Naive B cell (primary cell): ENCODE measurements at regions not wholly inside any gene's neighbourhood (a gene's known extent, or its start where the extent isn't known, plus 50 kb on each side); places are given as distances from the start of the nearest gene placed in this dataset.
A peak's percentile ranks its signal among the peaks of the same experiment; 100 is the strongest.

Source experiments
- ATAC-seq, 2 donors: fragments of 150-1000 bp; cut with Tn5 transposase; 2 replicates each; pipeline ENCODE4 v1.10.0; 2021; ENCODE audit warnings: low read depth in 2 of 2, mild to moderate bottlenecking in 2 of 2, moderate library complexity in 2 of 2
- DNase-seq: peaks from one replicate; pipeline ENCODE4 v3.0.0; 2022
- H3K27ac Mint-ChIP-seq, 6 donors: one replicate each; pipeline ENCODE4 v1.8.0; 2020 to 2022; ENCODE audit warnings: mild to moderate bottlenecking in 6 of 6, mixed read lengths in 6 of 6, moderate library complexity in 5 of 6, inconsistent platforms in 2 of 6
- H3K27me3 Mint-ChIP-seq, 3 donors: one replicate each; pipeline ENCODE4 v1.8.0; 2021 to 2022; ENCODE audit warnings: mixed read lengths in 3 of 3, mild to moderate bottlenecking in 1 of 3
- H3K36me3 Mint-ChIP-seq, 2 donors: one replicate each; pipeline ENCODE4 v1.8.0; 2020 to 2022; ENCODE audit warnings: mixed read lengths in 2 of 2, inconsistent platforms in 1 of 2, mild to moderate bottlenecking in 1 of 2
- H3K4me1 Mint-ChIP-seq, 3 donors: one replicate each; pipeline ENCODE4 v1.8.0; 2020 to 2022; ENCODE audit warnings: mixed read lengths in 3 of 3, inconsistent platforms in 1 of 3, mild to moderate bottlenecking in 1 of 3, moderate library complexity in 1 of 3
- H3K4me3 Mint-ChIP-seq, 8 donors: one replicate each; pipeline ENCODE4 v1.8.0; 2020 to 2022; ENCODE audit warnings: mild to moderate bottlenecking in 8 of 8, mixed read lengths in 8 of 8, moderate library complexity in 8 of 8, inconsistent platforms in 2 of 8
- H3K9me3 Mint-ChIP-seq, 7 donors: one replicate each; pipeline ENCODE4 v1.8.0; 2020 to 2022; ENCODE audit warnings: mixed read lengths in 7 of 7, mild to moderate bottlenecking in 5 of 7, inconsistent platforms in 2 of 7, moderate library complexity in 1 of 7

DNA sequence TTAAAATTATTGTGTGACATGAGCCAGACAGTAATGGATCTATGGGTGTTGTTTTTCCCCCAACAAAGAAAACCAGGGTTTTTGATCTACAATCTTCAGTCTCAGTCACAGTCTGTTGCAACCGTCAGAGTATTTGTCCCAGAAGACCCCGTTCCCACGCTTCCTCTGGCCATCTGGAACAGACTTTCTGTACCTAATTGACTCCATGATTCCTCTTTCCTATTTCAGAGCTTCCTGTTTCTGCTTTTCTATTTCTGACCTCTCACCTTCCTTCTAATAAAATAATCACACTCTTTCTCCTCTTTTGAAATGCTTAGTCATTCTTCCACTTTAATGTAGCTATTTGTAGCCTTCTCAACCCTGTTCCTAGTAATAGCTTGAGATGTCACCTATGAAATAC lies 1044.8 kb downstream of the DTWD2 start:
- H3K36me3 Mint-ChIP-seq: no peaks in the 10 kb centered on the region
- H3K9me3 Mint-ChIP-seq: peaks cover 0 to 14% (median 6%) of the 10 kb centered on the region in 7 donors
- no peaks in the 10 kb centered on the region for H3K27me3 Mint-ChIP-seq
- H3K4me3 Mint-ChIP-seq: no peak overlapping the region
- ATAC-seq (no peak), DNase-seq (no peak)
- no peaks in the 10 kb centered on the region for H3K4me1 Mint-ChIP-seq
- no peak overlapping the region for H3K27ac Mint-ChIP-seq

- H3K36me3 Mint-ChIP-seq: no peaks in the 10 kb centered on the region
- H3K4me3 Mint-ChIP-seq: no peak overlapping the region
- H3K27ac Mint-ChIP-seq: peak overlapping the region in 1 of 6 donors; percentile 46
- no peak for DNase-seq
- no peaks in the 10 kb centered on the region for H3K27me3 Mint-ChIP-seq
- no peaks in the 10 kb centered on the region for H3K4me1 Mint-ChIP-seq
- peaks cover 0 to 14% (median 6%) of the 10 kb centered on the region in 7 donors for H3K9me3 Mint-ChIP-seq
- no peak for ATAC-seq
Observed at GRCh38 chr5:117942861-117943519, 1045.4 kb downstream of the DTWD2 start.

DNA sequence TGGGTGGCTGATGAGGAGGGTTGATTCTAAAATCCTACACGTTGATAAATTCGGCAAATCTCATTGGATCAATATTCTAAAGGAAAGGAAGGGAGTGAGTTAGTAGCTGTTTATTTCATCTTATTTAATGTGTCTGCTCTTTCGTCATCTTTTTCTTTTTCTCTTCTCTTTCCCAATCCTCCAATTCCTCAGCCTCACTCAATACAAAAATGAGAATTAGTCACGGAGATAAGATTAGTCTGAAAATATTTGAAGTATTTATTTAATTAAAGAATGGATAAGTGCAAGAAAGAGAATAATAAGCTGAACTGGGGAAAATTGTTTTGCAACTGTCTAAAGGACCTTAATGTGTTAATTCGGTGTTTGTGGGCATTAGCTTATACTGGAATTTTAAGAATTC lies 1095.1 kb downstream of the DTWD2 start:
- DNase-seq: no peak
- H3K27me3 Mint-ChIP-seq: no peaks in the 10 kb centered on the region
- no peak overlapping the region for H3K4me3 Mint-ChIP-seq
- H3K4me1 Mint-ChIP-seq: peaks cover 0 to 9% (median 7%) of the 10 kb centered on the region in 3 donors
- H3K9me3 Mint-ChIP-seq: peaks cover 0 to 2% (median 0%) of the 10 kb centered on the region in 7 donors
- H3K27ac Mint-ChIP-seq: no peak overlapping the region
- no peaks in the 10 kb centered on the region for H3K36me3 Mint-ChIP-seq
- no peak for ATAC-seq

DNA sequence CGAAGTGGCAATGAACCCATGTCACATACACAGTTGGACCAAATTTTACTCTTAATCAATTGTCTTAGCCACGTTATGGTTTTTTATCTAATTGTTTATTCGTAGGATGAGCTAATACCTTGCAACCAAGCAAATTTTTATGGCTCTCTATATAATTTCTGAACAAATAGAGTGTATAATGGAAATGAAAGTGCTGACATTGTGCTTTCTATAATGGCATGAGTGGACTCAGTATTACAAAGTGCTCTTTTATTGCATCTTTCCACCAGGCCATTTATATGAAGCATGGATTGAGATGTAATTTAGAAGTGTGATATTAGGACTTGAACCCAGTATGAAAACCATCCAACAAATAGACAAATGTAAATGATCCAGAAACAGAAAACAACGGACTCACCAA lies 1096.0 kb downstream of the DTWD2 start:
- no peak overlapping the region for H3K27ac Mint-ChIP-seq

GRCh38 chr5:117889596-117889995 lies 1098.8 kb downstream of the DTWD2 start:
- Mint-ChIP-seq H3K4me3 (no peak overlapping the region), H3K9me3 (peaks cover 0 to 5% (median 0%) of the 10 kb centered on the region in 7 donors), H3K27me3 (no peaks in the 10 kb centered on the region), H3K27ac (no peak overlapping the region), H3K4me1 (peaks cover 0 to 9% (median 7%) of the 10 kb centered on the region in 3 donors), H3K36me3 (no peaks in the 10 kb centered on the region)
- no peak for DNase-seq
- ATAC-seq: no peak

More for the DNA sequence above, 1096.0 kb downstream of the DTWD2 start:
- ATAC-seq: no peak
- Mint-ChIP-seq H3K4me3 (no peak overlapping the region), H3K9me3 (peaks cover 0 to 2% (median 0%) of the 10 kb centered on the region in 7 donors), H3K4me1 (peaks cover 0 to 9% (median 7%) of the 10 kb centered on the region in 3 donors), H3K27me3 (no peaks in the 10 kb centered on the region), H3K36me3 (no peaks in the 10 kb centered on the region)
- DNase-seq: no peak

DNA sequence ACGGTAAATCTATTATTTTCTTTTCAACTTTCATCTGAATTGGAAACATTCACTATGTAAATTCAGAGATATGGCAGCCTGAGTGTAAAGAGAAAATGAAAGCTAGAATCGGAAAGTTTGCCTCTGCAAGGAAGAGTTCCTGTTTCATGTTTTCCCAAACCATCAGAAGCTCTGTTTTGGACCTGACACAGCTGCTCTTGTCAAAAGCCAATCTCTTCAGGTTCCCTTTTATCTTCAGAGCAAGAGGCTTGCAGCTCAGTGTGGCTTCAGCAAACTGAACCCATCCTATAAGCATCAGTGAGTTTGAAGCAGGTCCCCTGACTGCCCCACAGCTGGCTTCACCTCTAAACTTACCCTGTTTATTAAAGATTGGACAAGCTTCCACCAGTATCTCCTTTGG lies 1099.7 kb downstream of the DTWD2 start:
- ATAC-seq: no peak
- H3K9me3 Mint-ChIP-seq: peaks cover 0 to 5% (median 0%) of the 10 kb centered on the region in 7 donors
- H3K4me3 Mint-ChIP-seq: peak overlapping the region in 1 of 8 donors; percentile 16
- no peaks in the 10 kb centered on the region for H3K27me3 Mint-ChIP-seq
- H3K36me3 Mint-ChIP-seq: no peaks in the 10 kb centered on the region
- peaks cover 0 to 9% (median 7%) of the 10 kb centered on the region in 3 donors for H3K4me1 Mint-ChIP-seq
- H3K27ac Mint-ChIP-seq: no peak overlapping the region
- DNase-seq: no peak

DNA sequence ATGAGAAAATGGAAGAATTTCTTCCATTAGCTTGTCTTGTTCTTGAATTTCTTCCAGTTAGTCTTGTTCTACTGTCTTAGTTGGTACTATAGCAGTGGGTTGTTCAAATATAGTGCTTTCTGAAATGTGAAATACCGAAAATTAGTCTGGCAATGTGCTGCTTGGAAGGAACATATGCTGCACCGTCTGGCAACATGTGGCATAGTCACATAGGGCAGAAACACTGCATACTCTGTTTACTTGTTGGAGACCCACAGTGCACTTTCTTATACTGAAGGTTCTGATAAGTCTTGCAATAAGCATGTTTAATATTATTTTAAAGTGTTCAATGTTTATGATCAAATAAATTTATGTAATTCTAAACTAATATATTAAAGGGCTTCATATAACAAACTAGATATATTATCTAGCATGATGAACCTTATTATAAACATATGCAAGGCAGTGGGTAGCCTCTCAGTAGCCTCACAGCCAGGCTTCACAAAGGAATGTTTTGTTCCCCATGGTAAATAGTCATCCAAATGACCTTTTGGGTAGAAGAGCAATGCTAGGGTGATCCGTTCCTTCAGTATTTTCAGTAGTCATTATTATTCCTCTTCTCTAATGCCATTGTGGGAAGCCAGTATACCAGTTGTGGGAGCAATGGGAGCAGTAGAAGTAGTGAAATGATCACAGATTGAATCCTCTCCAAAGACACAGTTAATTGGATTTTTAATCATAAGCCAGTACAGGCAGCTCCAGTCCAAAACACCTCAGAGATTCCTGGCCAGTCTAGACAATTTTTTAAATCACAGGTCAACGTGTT lies 1106.7 kb downstream of the DTWD2 start:
- Mint-ChIP-seq H3K27ac (no peak overlapping the region), H3K4me3 (no peak overlapping the region), H3K36me3 (no peaks in the 10 kb centered on the region), H3K9me3 (peaks cover 0 to 9% (median 0%) of the 10 kb centered on the region in 7 donors), H3K27me3 (no peaks in the 10 kb centered on the region), H3K4me1 (no peaks in the 10 kb centered on the region)
- DNase-seq (no peak), ATAC-seq (no peak)

GRCh38 chr5:117880932-117881331 lies 1107.4 kb downstream of the DTWD2 start:
- Mint-ChIP-seq H3K4me1 (no peaks in the 10 kb centered on the region), H3K27ac (no peak overlapping the region), H3K36me3 (no peaks in the 10 kb centered on the region), H3K9me3 (peaks cover 0 to 7% (median 0%) of the 10 kb centered on the region in 7 donors), H3K4me3 (no peak overlapping the region), H3K27me3 (no peaks in the 10 kb centered on the region)
- DNase-seq: no peak
- no peak for ATAC-seq

DNA sequence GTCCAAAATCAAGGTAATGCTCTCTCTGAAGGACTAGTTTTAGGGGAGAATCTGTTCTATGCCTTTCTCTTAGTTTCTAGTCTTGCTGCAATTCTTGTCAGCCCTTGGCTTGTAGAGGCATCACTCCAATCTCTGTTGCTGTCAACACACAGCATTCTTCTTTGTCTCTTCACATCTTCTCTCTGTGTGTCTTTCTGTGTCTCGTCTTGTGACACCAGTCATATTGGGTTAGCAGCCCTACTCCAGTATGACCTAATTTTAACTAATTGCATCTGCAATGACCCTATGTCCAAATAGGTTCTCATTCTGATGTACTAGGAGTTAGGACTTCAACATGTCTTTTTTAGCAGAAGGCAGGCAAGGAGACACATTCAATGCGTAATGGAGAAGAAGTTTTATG lies 1110.6 kb downstream of the DTWD2 start:
- Mint-ChIP-seq H3K27ac (no peak overlapping the region), H3K4me3 (no peak overlapping the region), H3K27me3 (no peaks in the 10 kb centered on the region), H3K4me1 (no peaks in the 10 kb centered on the region), H3K36me3 (no peaks in the 10 kb centered on the region), H3K9me3 (peaks cover 0 to 12% (median 2%) of the 10 kb centered on the region in 7 donors)
- DNase-seq (no peak), ATAC-seq (no peak)

GRCh38 chr5:117872798-117873368 lies 1115.5 kb downstream of the DTWD2 start:
- DNase-seq (no peak), ATAC-seq (no peak)
- Mint-ChIP-seq H3K36me3 (no peaks in the 10 kb centered on the region), H3K27ac (no peak overlapping the region), H3K4me3 (no peak overlapping the region), H3K4me1 (no peaks in the 10 kb centered on the region), H3K27me3 (no peaks in the 10 kb centered on the region), H3K9me3 (peaks cover 0 to 11% (median 2%) of the 10 kb centered on the region in 7 donors)

DNA sequence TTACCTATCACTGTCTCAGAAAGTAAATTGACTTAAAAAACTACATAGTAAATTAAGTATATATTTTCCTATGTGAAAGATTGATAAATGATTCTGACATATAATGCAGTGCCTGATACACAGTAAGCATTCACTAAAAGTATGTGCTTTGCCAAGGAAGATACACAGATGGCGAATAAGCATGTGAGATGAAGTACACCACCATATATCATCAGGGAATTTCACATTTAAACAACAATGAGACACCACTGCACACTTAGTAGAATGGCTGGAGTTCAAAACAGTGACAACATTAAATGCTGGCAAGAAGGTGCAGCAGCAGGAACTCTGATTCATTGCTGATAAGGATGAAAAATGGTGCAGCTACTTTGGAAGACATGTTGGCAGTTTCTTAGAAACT lies 1118.8 kb downstream of the DTWD2 start:
- Mint-ChIP-seq H3K27me3 (no peaks in the 10 kb centered on the region), H3K4me1 (no peaks in the 10 kb centered on the region), H3K27ac (no peak overlapping the region), H3K36me3 (no peaks in the 10 kb centered on the region), H3K4me3 (no peak overlapping the region), H3K9me3 (peaks cover 0 to 4% (median 0%) of the 10 kb centered on the region in 7 donors)
- no peak for DNase-seq
- ATAC-seq: no peak

- Mint-ChIP-seq H3K36me3 (no peaks in the 10 kb centered on the region), H3K4me1 (no peaks in the 10 kb centered on the region), H3K9me3 (peaks cover 0 to 4% (median 0%) of the 10 kb centered on the region in 7 donors), H3K27ac (no peak overlapping the region), H3K27me3 (no peaks in the 10 kb centered on the region), H3K4me3 (no peak overlapping the region)
- ATAC-seq: no peak
- no peak for DNase-seq
Observed at GRCh38 chr5:117863586-117864296, 1124.6 kb downstream of the DTWD2 start.

- H3K27ac Mint-ChIP-seq: no peak overlapping the region
- no peak overlapping the region for H3K4me3 Mint-ChIP-seq
- no peak for DNase-seq
- H3K9me3 Mint-ChIP-seq: peaks cover 0 to 6% (median 3%) of the 10 kb centered on the region in 7 donors
- no peaks in the 10 kb centered on the region for H3K27me3 Mint-ChIP-seq
- H3K4me1 Mint-ChIP-seq: no peaks in the 10 kb centered on the region
- ATAC-seq: no peak
- no peaks in the 10 kb centered on the region for H3K36me3 Mint-ChIP-seq
Observed at GRCh38 chr5:117860550-117860949, 1127.8 kb downstream of the DTWD2 start.
